ENCODE measurements at regions not wholly inside any gene's neighbourhood (a gene's known extent, or its start where the extent isn't known, plus 50 kb on each side); places are given as distances from the start of the nearest gene placed in this dataset.

- TF ChIP-seq, protein P1, sequence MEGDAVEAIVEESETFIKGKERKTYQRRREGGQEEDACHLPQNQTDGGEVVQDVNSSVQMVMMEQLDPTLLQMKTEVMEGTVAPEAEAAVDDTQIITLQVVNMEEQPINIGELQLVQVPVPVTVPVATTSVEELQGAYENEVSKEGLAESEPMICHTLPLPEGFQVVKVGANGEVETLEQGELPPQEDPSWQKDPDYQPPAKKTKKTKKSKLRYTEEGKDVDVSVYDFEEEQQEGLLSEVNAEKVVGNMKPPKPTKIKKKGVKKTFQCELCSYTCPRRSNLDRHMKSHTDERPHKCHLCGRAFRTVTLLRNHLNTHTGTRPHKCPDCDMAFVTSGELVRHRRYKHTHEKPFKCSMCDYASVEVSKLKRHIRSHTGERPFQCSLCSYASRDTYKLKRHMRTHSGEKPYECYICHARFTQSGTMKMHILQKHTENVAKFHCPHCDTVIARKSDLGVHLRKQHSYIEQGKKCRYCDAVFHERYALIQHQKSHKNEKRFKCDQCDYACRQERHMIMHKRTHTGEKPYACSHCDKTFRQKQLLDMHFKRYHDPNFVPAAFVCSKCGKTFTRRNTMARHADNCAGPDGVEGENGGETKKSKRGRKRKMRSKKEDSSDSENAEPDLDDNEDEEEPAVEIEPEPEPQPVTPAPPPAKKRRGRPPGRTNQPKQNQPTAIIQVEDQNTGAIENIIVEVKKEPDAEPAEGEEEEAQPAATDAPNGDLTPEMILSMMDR (IDR thresholded peaks at IDR 0.05; ENCODE audit: borderline replicate concordance, extremely low read depth, low read length, poor library complexity, severe bottlenecking) = no peak
- TF ChIP-seq EZH2 (IDR thresholded peaks at IDR 0.05; ENCODE audit: borderline replicate concordance, low read depth, low read length, severe bottlenecking) = no peak
Measured at GRCh38 chr3:189458528-189458927, 172.7 kb upstream of the TP63 start.

Data from DND-41 (cell line).